Mesothelial cell of epicardium (in vitro differentiated cells): ENCODE measurements at regions not wholly inside any gene's neighbourhood (a gene's known extent, or its start where the extent isn't known, plus 50 kb on each side); places are given as distances from the start of the nearest gene placed in this dataset.
A peak's percentile ranks its signal among the peaks of the same experiment; 100 is the strongest.

Experiments used
- DNase-seq, 2 experiments: peaks; one replicate each; pipeline ENCODE4 v3.0.0; 2021; ENCODE audit warnings: low spot score in 2 of 2; ENCODE audit not compliant: unreplicated experiment in 2 of 2
- H3K27ac Mint-ChIP-seq: 2 replicates; pipeline ENCODE4 v1.8.0; 2021; ENCODE audit warnings: mixed read lengths
- H3K27me3 Mint-ChIP-seq: 2 replicates; pipeline ENCODE4 v1.8.0; 2021; ENCODE audit warnings: low read depth, mixed read lengths
- H3K36me3 Mint-ChIP-seq: 2 replicates; pipeline ENCODE4 v1.8.0; 2021; ENCODE audit warnings: mixed read lengths
- H3K4me1 Mint-ChIP-seq: 2 replicates; pipeline ENCODE4 v1.8.0; 2021; ENCODE audit warnings: mixed read lengths
- H3K4me3 Mint-ChIP-seq: 2 replicates; pipeline ENCODE4 v1.8.0; 2021; ENCODE audit warnings: mild to moderate bottlenecking, moderate library complexity, mixed read lengths
- H3K9me3 Mint-ChIP-seq: 2 replicates; pipeline ENCODE4 v1.8.0; 2021; ENCODE audit warnings: mixed read lengths
- CTCF ChIP-seq: fragments of 200-600 bp; sonication (generic); IDR thresholded peaks from one replicate; pipeline ENCODE4 v1.5.0; 2021; ENCODE audit warnings: antibody characterized with exemption; ENCODE audit not compliant: unreplicated experiment

- H3K27ac Mint-ChIP-seq: no peak overlapping the region
- no peaks in the 10 kb centered on the region for H3K36me3 Mint-ChIP-seq
- no peak for TF ChIP-seq CTCF
- H3K4me3 Mint-ChIP-seq: no peak overlapping the region
- peaks cover 6% of the 10 kb centered on the region for H3K4me1 Mint-ChIP-seq
- H3K27me3 Mint-ChIP-seq: no peaks in the 10 kb centered on the region
- H3K9me3 Mint-ChIP-seq: peaks cover 5% of the 10 kb centered on the region
- DNase-seq: no peak
Measured at GRCh38 chr4:187378441-187378840, 617.1 kb upstream of the ZFP42 start.

- TF ChIP-seq CTCF: no peak
Measured at GRCh38 chr4:187380181-187380581, 615.4 kb upstream of the ZFP42 start.

GRCh38 chr4:187383181-187383580, 612.4 kb upstream of the ZFP42 start:
- H3K4me3 Mint-ChIP-seq: no peak overlapping the region
- H3K27me3 Mint-ChIP-seq: no peaks in the 10 kb centered on the region
- no peak for DNase-seq
- peaks cover 16% of the 10 kb centered on the region for H3K4me1 Mint-ChIP-seq
- peaks cover 5% of the 10 kb centered on the region for H3K9me3 Mint-ChIP-seq
- H3K27ac Mint-ChIP-seq: no peak overlapping the region
- TF ChIP-seq CTCF: no peak
- H3K36me3 Mint-ChIP-seq: no peaks in the 10 kb centered on the region

More at GRCh38 chr4:187380181-187380581, 615.4 kb upstream of the ZFP42 start:
- H3K27ac Mint-ChIP-seq: no peak overlapping the region
- H3K36me3 Mint-ChIP-seq: no peaks in the 10 kb centered on the region
- DNase-seq: no peak
- H3K4me3 Mint-ChIP-seq: no peak overlapping the region
- peaks cover 10% of the 10 kb centered on the region for H3K4me1 Mint-ChIP-seq
- peaks cover 5% of the 10 kb centered on the region for H3K9me3 Mint-ChIP-seq
- H3K27me3 Mint-ChIP-seq: no peaks in the 10 kb centered on the region

GRCh38 chr4:187387739-187388138, 607.8 kb upstream of the ZFP42 start:
- no peak overlapping the region for H3K4me3 Mint-ChIP-seq
- DNase-seq: no peak
- no peaks in the 10 kb centered on the region for H3K27me3 Mint-ChIP-seq

GRCh38 chr4:187389420-187389819, 606.2 kb upstream of the ZFP42 start:
- Mint-ChIP-seq H3K4me1 (peaks cover 7% of the 10 kb centered on the region), H3K4me3 (no peak overlapping the region)

More at GRCh38 chr4:187387739-187388138, 607.8 kb upstream of the ZFP42 start:
- peaks cover 17% of the 10 kb centered on the region for H3K4me1 Mint-ChIP-seq
- no peaks in the 10 kb centered on the region for H3K9me3 Mint-ChIP-seq
- H3K36me3 Mint-ChIP-seq: no peaks in the 10 kb centered on the region
- H3K27ac Mint-ChIP-seq: peak overlapping the region; percentile 18
- no peak for TF ChIP-seq CTCF

More at GRCh38 chr4:187389420-187389819, 606.2 kb upstream of the ZFP42 start:
- no peaks in the 10 kb centered on the region for H3K36me3 Mint-ChIP-seq
- DNase-seq: no peak
- no peak for TF ChIP-seq CTCF
- H3K27me3 Mint-ChIP-seq: no peaks in the 10 kb centered on the region
- H3K9me3 Mint-ChIP-seq: no peaks in the 10 kb centered on the region
- no peak overlapping the region for H3K27ac Mint-ChIP-seq
